Pancreas (tissue), 10 donors: ENCODE measurements at regions not wholly inside any gene's neighbourhood (a gene's known extent, or its start where the extent isn't known, plus 50 kb on each side); places are given as distances from the start of the nearest gene placed in this dataset.

Source experiments
- ATAC-seq, 4 donors: fragments of 200-7000 bp; cut with Tn5 transposase; one replicate each; pipeline versions ENCODE4 v1.8.0 to v1.9.1; 2020; ENCODE audit warnings: mild to moderate bottlenecking in 4 of 4, moderate library complexity in 4 of 4
- DNase-seq, 6 donors: peaks; one replicate each; pipeline ENCODE4 v3.0.0-alpha.2; 2020
- FAIRE-seq: peaks from 2 replicates; lab custom pipeline; 2012; peaks lifted over from hg19 to GRCh38; lab: Jason Lieb, UNC
- H3K27ac ChIP-seq, 4 donors: fragments of 200-600 bp; sonication (generic); 1 replicate in 3 of 4; 2 replicates in 1 of 4; pipeline versions ENCODE4 v1.5.0 to v1.8.0; 2020
- H3K27me3 ChIP-seq, 4 donors: fragments of 200-600 bp; one replicate each; pipeline ENCODE4 v1.8.0; 2021
- H3K36me3 ChIP-seq, 3 donors: fragments of 200-600 bp; sonication (generic) in 1 of 3; one replicate each; pipeline versions ENCODE4 v1.5.0 to v1.8.0; 2020 to 2021
- H3K4me1 ChIP-seq, 3 donors: fragments of 200-600 bp; one replicate each; pipeline ENCODE4 v1.8.0; 2021
- H3K4me3 ChIP-seq, 4 donors: fragments of 200-600 bp; sonication (generic) in 2 of 4; one replicate each; pipeline versions ENCODE4 v1.5.0 to v1.8.0; 2020 to 2021
- H3K9me3 ChIP-seq, 4 donors: fragments of 200-600 bp; one replicate each; pipeline ENCODE4 v1.8.0; 2021
- CTCF ChIP-seq, 4 donors: fragments of 200-600 bp; sonication (generic) in 3 of 4; IDR thresholded peaks; one replicate each; pipeline versions ENCODE4 v1.5.0 to v1.8.0; 2021; ENCODE audit warnings: antibody characterized with exemption in 4 of 4
- WGBS, 2 donors: extraction: QIAGEN DNeasy Blood & Tissue Kit; methylation state at CpG; one replicate each; pipeline ENCODE4 v1.1.7; 2013; 5-methylcytosine and 5-hydroxymethylcytosine counted together
- intact Hi-C, 3 donors: fragments of 100-400 bp; cut with DNase I; formaldehyde crosslinking; loops; one replicate each; pipeline versions ENCODE4 v1.11.1 to v1.14.2; 2022
- donor health status: healthy with polysubstance abuse.
- donor health status: DM: no; HTN: no; CAD: no; lungs with moderate emphysema.
- donor health status: DM: no; HTN: no; CAD: no.
- donor health status: control.
- donor health status: control.
- donor health status: Bipolar disorder and iron deficiency.
- donor health status: DM: yes; HTN: yes; CAD: no.
- donor health status: DM: no; HTN: no; CAD: no.
- donor health status: DM: no; HTN: no; CAD: no.
- donor health status: DM: yes; HTN: yes; CAD: no.

DNA sequence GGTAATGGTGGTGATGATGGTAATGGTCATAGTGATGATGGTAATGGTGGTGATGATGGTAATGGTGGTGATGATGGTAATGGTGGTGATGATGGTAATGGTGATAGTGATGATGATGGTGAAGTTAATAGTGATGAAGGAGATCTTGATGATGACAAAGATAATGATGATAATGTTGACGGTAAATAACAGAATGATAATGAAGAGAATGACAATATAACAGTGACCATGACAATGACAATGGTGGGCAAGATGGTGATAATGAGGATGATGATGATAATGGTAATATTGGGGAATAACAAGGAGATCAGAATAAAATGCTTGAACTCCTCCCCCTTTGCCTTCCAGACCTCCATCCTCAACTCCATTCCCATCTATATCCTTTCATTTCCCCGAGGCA lies 233.3 kb upstream of the SFSWAP start:
- intact Hi-C loops: no loop called here
- DNase-seq: no peak
- H3K4me1 ChIP-seq: no peaks in the 10 kb centered on the region
- no peaks in the 10 kb centered on the region for H3K9me3 ChIP-seq
- no peaks in the 10 kb centered on the region for H3K27me3 ChIP-seq
- 78 to 88% methylated on average over 2 of the region's 2 CpGs for WGBS, 2 donors
- ATAC-seq: no peak
- H3K27ac ChIP-seq: no peak overlapping the region
- H3K4me3 ChIP-seq: no peak overlapping the region
- peak; percentile 87 for FAIRE-seq
- TF ChIP-seq CTCF (IDR thresholded peaks at IDR 0.05): no peak
- no peaks in the 10 kb centered on the region for H3K36me3 ChIP-seq

- ATAC-seq: no peak
- Histone ChIP-seq H3K9me3 (no peaks in the 10 kb centered on the region), H3K27me3 (no peaks in the 10 kb centered on the region), H3K4me3 (no peak overlapping the region), H3K4me1 (no peaks in the 10 kb centered on the region), H3K36me3 (no peaks in the 10 kb centered on the region), H3K27ac (no peak overlapping the region)
- TF ChIP-seq CTCF (IDR thresholded peaks at IDR 0.05): no peak
- intact Hi-C loops: no loop called here
- DNase-seq: no peak
- no peak for FAIRE-seq
- 50 to 68% methylated on average over 3 of the region's 3 CpGs for WGBS, 2 donors
Measured at GRCh38 chr12:131478468-131478867, 232.4 kb upstream of the SFSWAP start.

DNA sequence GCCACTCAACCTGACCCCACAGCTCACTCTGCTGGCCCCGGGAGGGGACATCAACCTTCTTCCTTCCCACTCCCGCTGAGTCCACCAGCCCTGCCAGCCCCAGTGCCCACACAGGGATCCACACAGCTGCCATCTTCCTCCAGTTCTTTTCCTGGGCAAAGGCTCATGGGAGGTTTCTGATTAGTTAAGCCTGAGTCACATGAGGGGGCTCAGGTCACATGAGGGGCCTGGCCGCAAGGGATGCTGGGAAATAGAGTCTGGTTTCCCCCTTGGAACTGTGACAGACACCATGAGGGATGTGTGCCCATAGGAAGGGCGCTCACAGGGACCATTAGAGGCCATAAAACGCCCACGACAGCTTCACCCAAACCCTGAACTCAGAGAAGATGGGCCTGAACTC lies 228.7 kb upstream of the SFSWAP start:
- intact Hi-C loops: no loop called here
- ATAC-seq: no peak
- Histone ChIP-seq H3K36me3 (no peaks in the 10 kb centered on the region), H3K4me1 (no peaks in the 10 kb centered on the region), H3K27ac (no peak overlapping the region), H3K4me3 (no peak overlapping the region), H3K9me3 (no peaks in the 10 kb centered on the region), H3K27me3 (no peaks in the 10 kb centered on the region)
- no peak for TF ChIP-seq CTCF (IDR thresholded peaks at IDR 0.05)
- DNase-seq: no peak
- FAIRE-seq: no peak
- WGBS, 2 donors: 63 to 75% methylated on average over 6 of the region's 6 CpGs

DNA sequence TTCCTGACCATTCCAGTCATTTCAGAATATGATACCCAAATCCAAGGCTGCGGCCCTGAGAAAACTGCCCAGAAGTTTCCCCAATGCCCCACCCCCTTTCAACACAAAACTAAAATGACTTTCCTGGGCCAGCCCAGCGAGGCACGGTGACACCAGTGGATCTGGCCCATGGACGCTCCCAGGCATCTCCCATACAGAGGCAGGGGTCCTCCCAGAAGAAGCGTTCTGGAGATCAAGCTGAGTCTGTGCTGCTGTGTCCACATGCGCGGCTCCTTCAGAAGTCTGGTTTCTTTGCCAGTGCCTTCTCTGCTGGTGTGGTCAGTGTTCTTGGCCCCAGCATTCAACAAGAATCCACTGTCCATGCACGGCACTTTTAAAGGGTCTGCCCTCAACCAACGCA lies 228.2 kb upstream of the SFSWAP start:
- no peaks in the 10 kb centered on the region for H3K9me3 ChIP-seq
- no peak for TF ChIP-seq CTCF (IDR thresholded peaks at IDR 0.05)
- H3K27me3 ChIP-seq: no peaks in the 10 kb centered on the region
- H3K4me1 ChIP-seq: no peaks in the 10 kb centered on the region
- H3K27ac ChIP-seq: no peak overlapping the region
- H3K4me3 ChIP-seq: no peak overlapping the region
- ATAC-seq (no peak), DNase-seq (no peak), FAIRE-seq (no peak)
- H3K36me3 ChIP-seq: no peaks in the 10 kb centered on the region
- intact Hi-C loops: no loop called here
- WGBS, 2 donors: 77 to 82% methylated on average over 9 of the region's 9 CpGs

DNA sequence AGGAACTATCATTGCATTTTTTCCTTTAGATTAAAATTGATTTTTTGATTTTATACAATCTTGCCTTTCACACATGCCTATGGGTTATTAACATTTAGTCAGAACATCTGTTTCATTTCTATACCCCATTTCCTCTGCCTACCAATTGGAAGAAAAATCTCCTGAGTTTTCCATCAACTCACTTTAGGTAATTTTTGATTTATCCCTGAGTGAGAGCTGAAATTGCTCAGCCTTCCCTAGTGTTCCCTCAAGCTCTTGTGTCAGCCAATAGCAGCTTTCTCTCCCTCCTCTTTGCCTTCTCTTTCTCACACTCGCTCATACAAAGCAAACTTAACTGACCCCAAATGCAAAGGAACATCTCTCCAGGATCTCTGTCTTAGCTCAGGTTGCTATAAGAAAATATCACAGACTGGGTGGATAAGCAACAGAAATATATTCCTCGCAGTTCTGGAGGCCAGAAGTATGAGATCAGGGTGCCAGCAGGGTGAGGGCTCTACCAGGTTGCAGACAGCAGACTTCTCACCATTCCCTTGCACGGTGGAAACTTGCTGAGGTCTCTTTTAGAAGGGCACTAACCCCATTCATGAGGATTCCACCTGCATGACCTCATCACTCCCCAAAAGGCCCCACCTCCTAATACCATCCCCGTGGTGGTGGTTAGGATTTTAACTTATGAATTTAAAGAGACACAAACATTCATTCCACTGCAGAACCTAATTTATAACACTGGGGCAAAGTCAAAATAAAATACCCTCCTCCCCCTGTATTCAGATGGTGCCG lies 224.2 kb upstream of the SFSWAP start:
- FAIRE-seq (no peak), DNase-seq (no peak), ATAC-seq (no peak)
- no peaks in the 10 kb centered on the region for H3K27me3 ChIP-seq
- 46 to 56% methylated on average over 5 of the region's 5 CpGs for WGBS, 2 donors
- intact Hi-C loops: no loop called here
- H3K27ac ChIP-seq: no peak overlapping the region
- TF ChIP-seq CTCF (IDR thresholded peaks at IDR 0.05): no peak
- H3K4me1 ChIP-seq: no peaks in the 10 kb centered on the region
- no peaks in the 10 kb centered on the region for H3K9me3 ChIP-seq
- H3K36me3 ChIP-seq: no peaks in the 10 kb centered on the region
- H3K4me3 ChIP-seq: no peak overlapping the region
